Tongue (tissue), 1 donor: ENCODE measurements at regions not wholly inside any gene's neighbourhood (a gene's known extent, or its start where the extent isn't known, plus 50 kb on each side); places are given as distances from the start of the nearest gene placed in this dataset.
"Not testable (repeated sequence)": the region's sequence is repeated elsewhere in the genome, so short reads cannot be mapped to it uniquely, and the experiment has no call there.

Experiments used
- DNase-seq: peaks from one replicate; pipeline ENCODE4 v3.0.0-alpha.2; 2015

DNA sequence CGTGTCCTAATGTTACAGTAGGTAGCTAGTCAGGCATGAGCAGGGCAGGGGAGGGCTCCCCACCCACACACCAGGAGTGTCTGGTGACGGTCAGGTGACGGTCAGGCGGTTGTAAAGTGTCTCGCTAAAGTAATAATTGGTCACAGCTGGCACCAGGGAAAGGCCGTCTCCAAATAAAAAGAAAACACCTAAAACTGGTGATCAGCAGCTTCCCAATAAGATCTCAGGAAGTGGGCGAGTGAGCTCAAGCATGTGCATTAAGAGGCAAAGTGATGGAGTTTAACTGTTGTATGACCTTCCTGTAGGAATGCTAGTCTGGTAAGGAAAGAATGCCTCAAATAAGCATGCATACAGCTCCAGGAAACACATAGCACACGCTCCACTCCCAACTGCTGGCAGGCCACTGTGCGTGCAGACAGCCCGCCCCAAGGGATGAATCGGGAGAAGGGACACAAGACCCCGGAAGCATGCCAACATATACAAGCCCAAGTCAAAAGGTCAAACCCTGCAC, 177.1 kb downstream of the RNF144A start:
- DNase-seq: no peak

DNA sequence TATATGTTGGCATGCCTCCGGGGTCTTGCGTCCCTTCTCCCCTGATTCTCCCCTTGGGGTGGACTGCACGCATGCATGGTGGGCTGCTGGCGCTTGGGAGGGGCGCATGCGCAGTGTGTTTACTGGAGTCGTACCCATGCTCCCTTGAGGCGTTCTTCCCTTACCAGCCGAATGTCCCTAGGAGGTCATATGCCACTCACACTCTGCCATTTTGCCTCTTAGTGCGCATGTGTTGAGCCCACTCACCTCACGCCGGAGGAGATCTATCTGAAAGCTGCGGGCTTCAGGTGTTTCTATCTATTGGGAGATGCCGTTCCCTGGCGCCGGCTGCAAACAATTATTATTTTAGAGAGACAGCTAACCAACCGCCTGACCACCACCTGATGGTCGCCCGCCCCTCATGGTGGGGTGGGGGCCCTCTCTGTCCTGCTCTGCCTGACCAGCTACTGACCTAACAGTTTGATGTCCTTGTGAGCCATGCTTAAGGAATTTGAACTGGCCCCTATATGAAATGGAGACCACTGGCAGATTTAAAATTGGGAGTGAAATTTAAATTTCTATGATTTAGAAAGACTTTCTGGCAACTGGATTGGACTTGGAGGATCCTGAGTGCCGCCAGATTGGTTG, 179.6 kb downstream of the RNF144A start:
- no peak for DNase-seq

DNA sequence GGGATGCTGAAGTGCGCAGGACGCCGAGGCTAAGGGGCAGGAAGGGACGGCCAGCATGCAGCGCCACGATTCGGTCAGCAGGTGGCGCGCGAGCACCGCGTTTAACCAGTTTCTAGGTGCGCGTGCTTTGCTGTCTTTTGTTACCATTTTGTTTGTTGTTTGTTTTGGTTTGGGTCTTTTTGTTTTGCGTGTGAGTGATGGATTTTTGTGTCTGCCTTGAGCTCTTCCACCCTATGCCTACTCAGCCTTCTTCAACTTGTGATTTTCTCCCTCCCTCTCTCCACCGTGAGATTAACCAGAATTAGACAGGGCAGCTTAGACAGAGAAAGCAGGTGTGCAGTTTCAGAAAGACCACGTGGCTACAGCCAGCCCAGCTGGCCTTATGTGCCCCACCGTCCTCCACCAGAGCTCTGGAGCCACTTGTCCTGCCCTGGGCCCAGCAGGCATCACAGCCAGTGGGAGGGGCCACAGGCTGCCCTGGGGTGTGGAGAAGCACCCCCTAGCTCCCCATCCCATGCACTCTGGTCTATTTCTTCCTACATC, 180.2 kb downstream of the RNF144A start:
- DNase-seq: peak; percentile 84

DNA sequence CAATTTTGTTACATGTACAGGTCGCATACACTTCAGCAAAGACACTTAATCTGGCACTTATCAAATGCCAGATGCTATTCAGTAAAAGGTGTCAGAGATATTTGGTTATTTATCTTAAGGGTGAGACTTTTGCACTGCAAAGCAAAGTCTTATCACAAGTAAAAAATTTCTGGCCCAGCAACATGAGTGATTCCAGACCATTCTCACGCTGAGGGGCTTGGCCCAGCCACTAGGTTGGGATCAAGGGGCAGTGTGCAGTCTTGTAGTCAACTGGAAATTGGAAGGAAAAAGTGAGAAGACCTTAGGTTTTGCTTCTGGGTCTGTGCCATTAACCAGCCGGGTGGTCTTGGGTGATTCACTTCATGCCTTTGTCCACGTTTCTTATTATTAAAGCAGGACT, 181.6 kb downstream of the RNF144A start:
- no peak for DNase-seq

DNA sequence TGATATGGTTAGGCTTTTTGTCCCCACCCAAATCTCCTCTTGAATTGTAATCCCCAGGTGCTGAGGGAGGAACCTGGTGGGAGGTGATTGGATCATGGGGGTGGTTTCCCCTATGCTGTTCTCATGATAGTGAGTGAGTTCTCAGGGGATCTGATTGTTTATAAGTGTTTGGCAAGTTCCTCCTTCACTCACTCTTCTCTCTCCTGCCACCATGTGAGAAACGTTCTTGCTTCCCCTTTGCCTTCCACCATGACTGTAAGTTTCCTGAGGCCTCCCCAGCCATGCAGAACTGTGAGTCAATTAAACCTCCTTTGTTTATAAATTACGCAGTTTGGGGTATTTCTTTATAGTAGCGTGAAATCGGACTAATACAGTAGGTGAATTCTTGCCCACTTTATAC, 182.5 kb downstream of the RNF144A start:
- DNase-seq: not testable (repeated sequence)

DNA sequence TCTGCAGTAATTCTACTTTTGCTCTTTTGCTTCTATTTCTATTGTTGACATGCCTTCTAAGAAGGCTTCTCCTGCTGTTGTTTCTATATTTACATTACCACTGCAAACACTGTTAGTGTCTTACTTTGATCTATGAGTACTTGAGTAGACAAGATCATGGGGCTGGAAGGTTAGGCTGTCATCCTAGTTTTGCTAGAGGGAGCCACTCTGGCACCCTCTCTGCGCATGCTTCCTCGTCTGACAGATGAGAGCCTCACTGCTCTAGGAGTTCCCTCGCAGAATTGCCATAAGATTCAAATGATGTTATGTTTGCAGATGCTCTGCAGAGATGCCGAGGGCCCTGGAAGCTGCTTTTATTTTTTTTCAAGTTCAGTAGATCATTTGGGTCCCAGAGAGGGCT, 185.6 kb downstream of the RNF144A start:
- peak; percentile 19 for DNase-seq

DNA sequence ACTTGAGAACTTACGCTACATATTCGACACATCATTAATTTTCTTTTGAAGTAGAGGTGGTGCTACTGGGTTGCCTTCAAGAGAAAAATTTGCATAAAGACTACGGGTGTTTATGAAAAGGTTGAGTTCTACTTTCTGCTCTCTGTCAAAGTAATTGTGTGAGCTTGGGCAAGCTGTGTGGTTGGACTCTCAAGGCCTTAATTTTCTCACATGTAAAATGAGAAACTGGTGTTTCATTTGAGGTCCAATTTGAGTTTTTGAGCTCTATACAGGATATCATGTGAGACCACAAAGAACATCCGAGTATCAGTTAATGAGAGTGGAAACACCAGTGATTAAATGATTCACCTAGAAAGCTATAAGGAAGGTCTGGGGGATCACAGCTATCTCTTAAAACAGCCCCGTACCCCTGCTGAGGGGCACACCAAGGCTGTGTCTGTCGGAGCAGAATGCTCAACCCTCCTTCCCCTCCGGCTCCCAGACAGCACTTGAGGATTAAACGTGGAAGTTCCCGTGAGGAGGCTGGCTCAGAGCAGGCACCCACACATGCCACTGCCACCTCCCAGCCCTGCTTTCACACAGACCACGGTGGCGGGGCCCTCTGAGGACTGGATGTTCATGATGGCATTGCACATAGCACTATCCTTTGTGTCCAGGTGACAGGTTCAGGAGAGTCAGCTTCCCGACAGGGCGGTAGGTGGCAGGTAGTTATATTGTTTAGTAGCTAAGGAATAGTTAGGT, 191.8 kb downstream of the RNF144A start:
- no peak for DNase-seq

DNA sequence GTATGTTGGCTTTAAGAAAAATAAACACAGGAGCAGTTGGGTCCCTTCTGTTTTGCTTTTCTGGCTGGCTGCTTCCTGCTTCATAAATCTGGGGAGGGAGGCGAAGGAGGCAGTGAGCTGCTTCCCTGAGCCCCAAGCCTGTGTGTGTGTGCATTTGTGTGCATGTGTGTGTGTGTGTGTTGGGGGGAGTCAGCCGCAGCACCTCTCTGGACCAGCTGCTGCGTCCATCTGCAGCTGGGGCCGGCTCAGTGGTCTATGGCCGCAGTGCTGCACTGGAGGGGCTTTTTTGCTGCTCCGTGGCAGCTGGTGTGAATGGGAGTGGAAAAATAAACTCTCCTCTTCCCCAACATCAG, 192.3 kb downstream of the RNF144A start:
- peak; percentile 35 for DNase-seq

DNA sequence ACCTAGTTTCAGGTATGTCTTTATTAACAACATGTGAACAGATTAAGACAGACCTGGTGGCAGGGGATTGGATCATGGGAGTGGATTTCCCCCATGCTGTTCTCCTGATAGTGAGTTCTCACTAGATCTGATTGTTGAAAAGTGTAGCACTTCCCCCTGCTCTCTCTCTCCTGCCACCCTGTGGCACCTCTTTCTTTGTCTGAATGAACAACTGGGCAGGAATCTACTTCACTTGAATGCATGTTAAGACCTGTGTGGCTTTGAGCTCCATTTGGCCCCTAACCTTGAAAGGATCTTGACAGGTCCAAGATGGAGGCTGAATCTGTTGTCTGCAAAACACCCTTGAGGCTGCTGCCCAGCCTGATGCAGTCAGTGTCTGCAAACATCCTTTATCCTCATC, 194.4 kb downstream of the RNF144A start:
- DNase-seq: no peak

DNA sequence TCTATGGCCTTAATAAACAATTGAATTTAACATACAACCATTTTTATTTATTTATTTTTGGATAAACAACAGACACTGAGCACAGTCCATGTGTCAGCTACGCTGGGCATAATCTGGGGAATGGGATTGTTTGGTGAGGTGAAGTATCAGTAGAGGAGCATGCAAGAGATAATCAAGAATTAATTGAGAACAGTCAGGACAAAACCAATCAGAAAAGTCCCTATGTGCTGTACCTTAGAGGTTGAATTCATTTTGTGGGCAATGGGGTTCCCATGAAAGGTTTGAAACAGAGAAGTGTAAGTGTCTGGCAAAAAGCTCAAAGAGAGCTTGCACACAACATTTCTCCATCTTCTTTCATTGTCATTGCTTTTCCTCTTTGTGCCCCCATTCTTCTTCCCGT, 198.2 kb downstream of the RNF144A start:
- DNase-seq: no peak

DNA sequence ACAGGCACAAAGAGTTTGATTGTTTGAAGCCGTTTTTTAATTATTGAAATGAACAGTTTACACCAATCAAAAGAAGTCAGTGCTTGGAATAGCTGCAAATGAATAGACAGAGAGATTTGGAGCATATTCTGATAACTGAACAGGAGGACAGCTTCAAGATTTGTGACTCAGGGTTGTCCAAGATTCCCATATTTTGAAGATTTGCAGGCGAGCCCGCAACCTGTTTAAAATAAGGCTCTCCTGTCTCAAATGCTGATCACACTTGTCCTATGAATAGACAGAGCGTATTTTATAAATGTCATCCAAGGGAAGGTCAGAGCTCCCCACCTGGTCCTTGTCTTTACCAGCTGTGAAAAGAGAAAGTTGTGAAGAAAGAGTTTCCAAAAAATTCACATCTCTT, 198.7 kb downstream of the RNF144A start:
- DNase-seq: no peak

DNA sequence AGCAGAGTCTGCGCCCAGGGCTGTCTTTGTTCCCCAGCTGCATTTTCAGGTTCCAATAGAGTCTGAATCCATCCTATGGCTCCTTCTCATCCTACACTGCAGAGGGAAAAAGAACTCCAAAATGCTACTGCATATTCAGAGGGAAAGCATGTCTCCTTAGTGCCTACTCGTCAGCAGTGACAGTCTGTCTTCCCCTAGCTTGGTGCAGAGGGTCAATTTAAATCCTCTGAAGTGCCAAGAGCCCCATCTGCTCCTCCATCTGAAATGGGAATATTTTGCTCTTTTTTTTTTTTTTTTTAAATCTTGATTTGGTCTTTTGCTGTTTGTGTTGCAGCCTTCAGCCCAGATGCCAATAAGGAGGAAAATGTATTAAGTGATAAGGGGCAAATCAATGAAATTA, 199.3 kb downstream of the RNF144A start:
- DNase-seq: no peak

DNA sequence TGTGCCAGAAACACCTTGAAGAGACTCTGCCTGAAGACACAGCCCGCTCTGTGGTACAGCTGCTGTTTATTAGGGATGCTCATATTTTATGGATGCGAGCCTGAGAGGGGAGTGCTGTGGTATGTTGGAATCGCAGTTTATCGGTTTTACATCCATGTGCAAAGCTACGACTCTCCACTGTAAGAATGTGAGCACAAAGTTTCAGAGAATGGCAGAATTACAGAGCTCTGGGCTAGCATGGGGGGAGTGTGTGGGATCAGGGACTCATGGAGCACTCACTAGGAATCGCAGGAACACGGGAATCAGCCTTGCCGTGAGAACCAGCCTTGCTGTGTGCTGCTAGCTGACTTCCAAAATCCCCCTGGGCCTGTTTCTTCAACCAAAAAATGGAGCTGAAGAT, 199.9 kb downstream of the RNF144A start:
- DNase-seq: no peak

DNA sequence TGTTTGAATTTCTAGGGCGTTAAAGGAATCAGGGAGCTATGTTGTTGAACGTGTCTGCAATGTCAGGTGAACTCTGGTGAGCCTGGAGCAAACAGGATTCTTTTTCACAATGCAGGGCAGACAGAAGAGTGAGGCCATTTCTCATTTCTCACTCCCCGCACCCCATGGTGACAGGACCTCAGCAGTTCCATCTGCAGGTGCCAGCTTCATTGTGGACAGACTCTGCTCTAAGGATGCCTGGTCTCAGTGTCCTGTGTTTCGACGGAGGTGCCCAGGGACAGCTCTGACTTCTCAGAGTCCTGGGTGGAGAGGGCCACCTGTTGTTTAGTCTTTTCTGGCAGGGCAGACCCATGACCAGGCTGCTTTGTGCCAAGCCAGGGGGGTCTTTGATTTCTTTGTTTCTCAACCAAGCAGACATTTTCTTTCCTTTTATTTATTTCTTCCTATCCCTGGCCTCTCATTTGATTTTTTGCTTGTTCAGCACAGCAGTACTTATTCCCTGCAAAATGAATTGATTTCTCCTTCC, 201.5 kb downstream of the RNF144A start:
- no peak for DNase-seq

DNA sequence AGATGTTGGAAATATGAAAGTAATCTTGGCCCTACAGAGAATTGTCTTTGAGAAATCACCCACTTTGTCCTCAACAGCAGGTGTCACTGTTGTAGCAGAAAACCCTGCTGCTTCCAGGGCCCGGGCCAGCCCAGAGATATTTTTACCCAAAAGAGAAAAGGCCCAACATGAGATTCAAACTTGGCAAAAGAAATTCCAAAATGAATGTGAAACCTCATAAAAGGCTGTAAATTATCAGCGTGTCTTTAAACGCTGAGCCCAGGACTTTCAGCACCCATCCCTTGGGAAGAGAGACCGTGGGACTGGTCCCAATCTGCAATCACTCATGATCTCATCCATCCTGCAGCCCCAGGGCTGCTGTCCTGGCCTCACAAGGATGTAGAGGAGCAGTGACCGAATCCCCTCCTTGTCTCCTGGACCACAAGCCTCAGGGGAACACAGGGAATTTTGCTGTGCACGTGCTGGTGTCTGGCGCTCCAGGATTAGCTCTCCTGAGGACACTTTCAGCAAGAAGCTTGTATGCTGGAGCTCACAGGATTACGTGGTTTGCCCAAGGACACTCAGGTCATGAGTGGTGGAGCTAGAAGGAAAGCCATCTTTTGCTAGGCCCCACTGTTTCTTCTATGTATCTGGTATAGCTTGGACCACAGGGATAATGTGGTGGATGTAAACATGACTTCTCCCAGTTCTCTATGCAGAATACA, 202.1 kb downstream of the RNF144A start:
- DNase-seq: peak; percentile 76

DNA sequence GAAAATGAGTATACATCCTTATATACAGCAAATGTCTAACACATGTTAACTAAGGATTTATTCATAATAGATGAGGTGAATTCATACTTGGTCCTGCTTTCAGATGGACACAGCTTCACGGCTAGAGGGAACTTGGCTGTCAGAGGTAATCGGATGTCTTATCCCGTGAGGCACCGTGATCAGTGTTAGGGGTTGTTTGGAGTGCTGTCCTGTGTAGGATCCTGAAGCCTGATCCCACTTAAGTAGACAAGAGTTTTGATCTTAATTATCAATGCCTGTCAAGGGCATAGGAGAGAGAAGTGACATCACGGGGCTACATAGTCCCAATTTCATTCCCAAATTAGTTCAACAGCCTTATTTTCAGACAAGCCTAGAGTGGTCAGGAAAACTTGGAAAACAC, 204.6 kb downstream of the RNF144A start:
- DNase-seq: peak; percentile 7

DNA sequence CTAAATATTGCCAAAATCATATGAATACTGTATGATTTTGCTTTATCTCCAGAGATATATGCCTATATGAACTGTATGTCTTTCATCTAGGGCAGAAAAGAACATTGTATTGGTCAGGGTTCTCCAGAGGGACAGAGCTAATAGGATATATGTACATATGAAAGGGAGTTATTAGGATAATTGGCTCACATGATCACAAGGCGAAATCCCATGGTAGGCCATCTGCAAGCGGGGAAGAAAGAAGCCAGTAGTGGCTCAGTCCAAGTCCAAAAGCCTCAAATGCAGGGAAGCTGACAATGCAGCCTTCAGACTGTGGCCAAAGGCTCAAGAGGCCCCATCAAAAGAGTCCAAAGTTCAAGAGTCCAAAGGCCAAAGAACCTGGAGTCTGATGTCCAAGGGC, 209.9 kb downstream of the RNF144A start:
- no peak for DNase-seq

DNA sequence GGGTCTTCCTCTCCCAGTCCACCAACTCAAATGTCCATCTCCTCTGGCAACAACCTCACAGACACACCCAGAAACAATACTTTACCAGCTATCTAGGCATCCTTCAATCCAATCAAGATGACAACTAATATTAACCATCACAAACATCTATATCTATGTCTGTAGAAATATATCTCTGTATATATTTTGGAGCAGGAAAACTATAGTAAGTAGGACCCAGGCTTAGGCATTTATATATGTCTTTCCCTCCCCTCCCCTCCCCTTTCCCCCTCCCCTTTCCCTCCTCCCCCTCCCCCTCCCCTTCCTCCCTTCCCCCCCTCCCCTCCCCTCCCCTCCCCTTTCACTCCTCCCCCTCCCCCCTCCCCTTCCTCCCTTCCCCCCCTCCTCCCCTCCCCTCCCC, 210.5 kb downstream of the RNF144A start:
- no peak for DNase-seq

DNA sequence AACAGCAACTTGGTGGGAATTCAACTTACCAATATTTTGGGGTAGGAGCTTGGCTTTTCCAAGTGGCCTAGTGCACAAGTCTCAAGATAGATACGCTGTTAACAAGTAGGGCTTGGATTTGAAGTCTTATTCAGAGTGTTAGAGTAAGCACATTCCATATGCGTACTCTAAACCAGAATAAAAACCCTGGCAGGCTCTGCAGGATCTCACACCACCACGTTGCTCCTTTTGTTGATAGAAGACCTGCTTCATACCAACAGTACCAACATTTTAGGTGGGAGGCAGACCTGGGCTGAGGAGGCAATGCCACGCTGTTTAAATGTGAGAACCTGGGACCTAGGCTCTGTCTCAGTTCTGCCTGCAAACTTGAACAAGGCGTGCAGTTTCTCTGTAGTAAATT, 214.0 kb downstream of the RNF144A start:
- DNase-seq: no peak

DNA sequence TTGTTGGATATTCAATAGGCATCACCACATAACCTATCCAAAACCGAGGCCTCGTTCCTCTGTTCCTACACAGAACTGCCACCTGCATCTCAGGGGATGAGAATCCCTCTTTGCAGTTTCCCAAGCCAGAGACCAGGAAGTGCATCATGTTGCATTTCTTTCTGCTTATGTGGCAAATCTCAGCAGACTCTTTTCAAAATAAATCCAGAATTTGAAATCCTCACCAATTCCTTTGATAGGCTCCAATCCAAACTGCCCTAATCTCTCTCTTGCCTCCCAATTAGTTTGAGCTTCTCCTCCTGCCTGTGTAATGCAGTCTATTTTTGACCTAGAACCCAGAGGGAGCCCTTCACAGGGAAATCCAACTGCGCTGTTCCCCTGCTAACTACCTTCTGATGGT, 215.5 kb downstream of the RNF144A start:
- DNase-seq: no peak

DNA sequence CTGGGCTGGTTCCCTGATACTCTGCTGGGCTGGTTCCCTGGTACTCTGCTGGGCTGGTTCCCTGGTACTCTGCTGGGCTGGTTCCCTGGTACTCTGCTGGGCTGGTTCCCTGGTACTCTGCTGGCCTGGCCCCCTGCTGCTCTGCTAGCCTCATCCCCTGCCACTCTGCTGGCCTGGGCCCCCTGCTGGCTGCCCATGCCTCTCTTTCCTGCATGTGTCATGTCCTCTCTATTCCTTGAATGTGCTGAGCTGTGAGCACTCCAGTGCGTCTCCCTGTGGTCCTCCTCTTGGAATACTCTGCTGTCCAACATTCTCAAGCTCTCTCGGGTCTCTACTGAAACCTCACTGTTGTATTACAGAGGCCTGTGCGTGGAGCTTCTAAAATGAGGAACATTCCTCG, 216.3 kb downstream of the RNF144A start:
- DNase-seq: no peak

DNA sequence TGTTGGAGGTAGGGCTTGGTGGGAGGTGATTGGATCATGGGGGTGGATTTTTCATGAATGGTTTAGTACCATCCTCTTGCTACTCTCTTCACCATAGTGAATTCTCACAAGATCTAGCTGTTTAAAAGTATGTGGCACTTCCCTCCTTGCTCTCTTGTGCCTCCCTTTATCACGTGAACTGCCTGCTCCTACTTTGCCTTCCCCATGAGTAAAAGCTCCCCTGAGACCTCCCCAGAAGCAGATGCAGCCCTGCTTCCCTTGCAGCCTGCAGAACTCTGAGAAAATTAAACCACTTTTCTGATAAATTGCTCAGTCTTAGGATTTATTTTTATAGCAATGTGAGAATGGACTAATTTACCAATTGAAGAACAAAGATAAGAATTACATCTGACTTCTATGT, 223.1 kb downstream of the RNF144A start:
- no peak for DNase-seq

DNA sequence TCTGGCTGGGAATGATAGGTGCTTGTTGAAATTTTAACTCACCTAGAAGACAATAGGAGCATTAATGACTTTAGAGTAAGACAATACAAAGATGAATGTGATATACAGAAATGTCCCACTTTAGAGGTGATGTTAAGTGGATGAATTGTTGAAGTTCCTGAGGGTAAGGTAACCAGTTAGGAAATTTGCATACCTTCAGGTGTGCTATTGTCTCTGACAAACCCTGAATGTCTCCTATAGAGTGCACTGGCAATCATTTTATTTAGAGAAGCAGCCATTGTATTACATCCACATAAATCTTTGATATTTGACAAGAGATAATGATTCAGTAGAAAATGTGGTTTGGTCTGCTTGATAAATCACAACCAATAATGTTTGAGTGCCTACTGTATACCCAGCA, 228.5 kb downstream of the RNF144A start:
- no peak for DNase-seq
